Epidermal melanocyte (primary cell): ENCODE measurements at regions not wholly inside any gene's neighbourhood (a gene's known extent, or its start where the extent isn't known, plus 50 kb on each side); places are given as distances from the start of the nearest gene placed in this dataset.
"Not testable (repeated sequence)": the region's sequence is repeated elsewhere in the genome, so short reads cannot be mapped to it uniquely, and the experiment has no call there.

Source experiments
- DNase-seq: peaks from one replicate; pipeline ENCODE4 v3.0.0; 2011; ENCODE audit warnings: low spot score; ENCODE audit not compliant: insufficient read length

DNA sequence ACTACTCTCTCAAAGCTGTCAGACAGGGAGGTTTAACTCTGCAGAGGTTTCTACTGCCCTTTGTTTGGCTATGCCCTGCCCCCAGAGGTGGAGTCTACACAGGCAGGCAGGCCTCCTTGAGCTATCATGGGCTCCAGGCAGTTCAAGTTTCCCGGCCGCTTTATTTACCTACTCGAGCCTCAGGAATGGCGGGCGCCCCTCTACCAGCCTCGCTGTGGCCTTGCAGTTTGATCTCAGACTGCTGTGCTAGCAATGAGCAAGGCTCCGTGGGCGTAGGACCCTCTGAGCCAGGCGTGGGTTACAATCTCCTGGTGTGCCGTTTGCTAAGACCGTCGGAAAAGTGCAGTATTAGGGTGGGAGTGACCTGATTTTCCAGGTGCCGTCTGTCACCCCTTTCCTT, 124.3 kb downstream of the PTCHD1 start:
- DNase-seq = not testable (repeated sequence)

DNA sequence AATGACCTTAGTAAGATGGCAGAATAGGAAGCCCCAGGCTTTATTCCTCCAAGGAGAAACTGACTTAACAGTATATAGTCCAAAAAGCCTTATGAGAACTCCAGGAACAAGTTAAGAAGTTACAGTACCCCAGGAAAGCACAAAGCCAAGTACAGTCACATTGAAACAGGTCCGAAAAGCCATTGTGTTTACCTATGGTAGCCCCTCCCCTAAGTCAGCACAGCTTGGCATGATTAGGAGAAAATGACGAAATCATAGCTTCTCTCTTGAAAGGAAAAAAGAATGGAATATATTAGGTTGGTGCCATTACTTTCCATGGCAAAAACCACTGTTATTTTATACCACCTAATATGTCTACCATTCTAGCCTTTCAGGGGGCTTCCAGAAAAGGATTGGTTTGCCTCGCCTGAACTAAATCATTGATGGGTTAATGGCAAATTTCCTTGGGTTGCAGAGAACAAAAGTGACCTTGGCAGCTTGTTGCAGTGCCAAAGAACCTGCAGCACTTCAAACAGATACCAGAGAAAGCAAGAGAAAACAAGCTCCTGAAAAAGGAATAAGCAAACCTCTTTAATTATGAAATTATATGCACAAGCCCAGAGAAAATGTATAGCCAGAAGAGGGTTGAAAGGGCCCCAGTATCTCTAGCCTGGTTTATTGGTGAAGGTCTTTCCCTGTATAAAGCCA, 130.6 kb downstream of the PTCHD1 start:
- no peak for DNase-seq

DNA sequence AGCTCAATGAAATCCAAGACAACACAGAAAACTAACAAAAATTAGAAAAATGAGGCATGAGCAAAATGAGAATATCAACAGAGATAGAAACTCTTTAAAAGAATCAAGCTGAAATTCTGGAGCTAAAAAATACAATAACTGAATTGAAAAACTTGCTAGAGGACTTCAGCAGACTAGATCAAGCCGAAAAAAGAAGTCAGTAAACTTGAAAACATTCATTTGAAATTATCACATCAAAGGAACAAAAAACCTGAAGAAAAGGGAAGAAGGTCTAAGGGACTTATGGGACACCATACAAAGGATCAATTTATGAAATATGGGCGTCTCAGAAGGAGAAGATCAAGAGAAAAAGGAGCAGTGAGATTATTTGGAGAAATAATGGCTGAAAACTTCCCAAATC, 131.3 kb downstream of the PTCHD1 start:
- no peak for DNase-seq

DNA sequence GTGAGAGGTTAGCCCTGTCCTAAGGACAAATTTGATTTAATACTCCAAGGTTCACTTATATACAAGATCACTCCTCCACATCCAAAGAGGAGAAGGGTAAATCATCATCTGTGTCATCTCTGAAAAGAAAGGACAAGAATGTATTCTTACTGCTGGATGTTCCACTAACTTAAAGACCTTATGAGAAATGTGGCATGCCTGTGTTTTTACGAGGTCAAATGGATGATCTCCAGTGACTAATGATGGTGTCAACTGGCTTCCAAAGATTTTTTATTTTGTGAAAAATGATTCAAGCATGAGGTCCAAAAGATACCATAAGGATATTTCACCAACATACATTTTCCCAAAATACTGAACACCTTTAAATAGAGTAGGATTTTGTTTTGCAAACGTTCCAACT, 143.4 kb downstream of the PTCHD1 start:
- no peak for DNase-seq

DNA sequence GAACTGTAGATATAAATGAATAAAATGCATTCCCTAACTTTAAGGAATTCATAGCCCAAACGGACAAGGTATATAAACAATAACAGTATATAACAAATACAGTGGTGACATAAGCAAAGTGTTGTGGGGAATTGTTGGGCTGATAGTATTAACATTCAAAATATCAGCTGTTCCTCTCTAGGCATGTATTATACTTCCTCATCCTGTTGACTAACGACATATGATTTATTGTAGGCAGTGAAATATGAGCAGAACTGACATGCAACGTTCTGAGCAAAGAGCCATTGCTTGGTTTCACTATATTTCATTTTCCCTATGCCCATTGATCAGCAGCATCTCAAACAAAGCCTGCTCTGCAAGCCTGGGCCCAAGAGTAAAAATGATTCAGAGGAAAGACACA, 143.9 kb downstream of the PTCHD1 start:
- DNase-seq = no peak

DNA sequence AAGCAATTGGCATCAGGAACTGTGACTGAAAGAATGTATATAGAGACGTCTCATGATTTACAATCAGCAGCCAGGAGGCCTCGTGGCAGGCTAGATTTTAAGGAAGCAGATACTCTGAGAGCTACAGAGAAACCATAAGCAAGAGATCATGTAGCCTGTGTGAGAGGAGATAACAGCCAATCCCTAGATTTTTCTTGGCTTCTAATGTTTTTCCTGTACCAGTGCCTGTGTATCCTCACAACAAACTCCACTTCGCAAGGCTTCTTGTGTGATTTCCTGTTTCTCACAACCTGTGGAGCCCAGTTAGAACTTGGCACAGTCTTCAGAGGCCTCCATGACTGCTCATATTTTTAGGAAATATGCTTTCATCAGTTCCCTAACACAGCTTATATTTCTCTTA, 147.9 kb downstream of the PTCHD1 start:
- DNase-seq = no peak

DNA sequence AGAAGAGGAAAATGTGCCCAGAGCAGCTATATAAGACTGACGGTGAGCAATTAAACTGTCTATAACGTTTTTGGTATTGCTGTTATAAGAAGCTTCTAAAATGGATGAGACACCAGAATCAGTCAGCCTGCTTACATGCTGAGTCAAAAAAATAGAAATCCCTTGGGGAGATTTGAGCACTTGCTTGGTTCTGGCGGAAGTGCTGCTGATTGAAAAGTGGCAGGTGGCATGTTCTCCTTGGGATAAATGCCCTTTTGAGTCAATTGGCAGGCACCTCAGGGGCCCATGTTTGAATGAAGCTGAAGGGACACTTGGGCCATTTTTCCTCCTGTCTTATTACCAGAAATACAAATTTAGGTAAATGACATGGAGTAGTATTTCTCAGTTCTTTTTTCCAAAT, 148.7 kb downstream of the PTCHD1 start:
- no peak for DNase-seq

DNA sequence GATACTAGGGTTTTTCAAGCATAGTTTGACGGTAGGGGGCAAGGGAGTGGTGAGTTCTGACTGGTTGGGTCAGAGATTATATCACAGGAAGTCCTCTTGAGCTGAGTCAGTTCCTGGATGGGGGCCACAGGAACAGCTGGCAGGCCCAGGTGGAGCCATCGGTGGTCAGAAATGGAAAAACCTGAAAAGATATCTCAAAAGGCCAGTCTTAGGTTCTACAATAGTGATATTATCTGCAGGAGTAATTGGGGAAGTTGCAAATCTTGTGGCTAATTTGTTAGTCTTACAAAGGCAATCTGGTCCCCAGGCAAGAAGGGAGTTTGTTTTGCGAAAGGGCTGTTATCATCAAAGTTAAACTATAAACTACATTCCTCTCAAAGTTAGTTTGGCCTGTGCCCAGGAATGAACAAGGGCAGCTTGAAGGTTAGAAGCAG, 159.3 kb downstream of the PTCHD1 start:
- DNase-seq = no peak

DNA sequence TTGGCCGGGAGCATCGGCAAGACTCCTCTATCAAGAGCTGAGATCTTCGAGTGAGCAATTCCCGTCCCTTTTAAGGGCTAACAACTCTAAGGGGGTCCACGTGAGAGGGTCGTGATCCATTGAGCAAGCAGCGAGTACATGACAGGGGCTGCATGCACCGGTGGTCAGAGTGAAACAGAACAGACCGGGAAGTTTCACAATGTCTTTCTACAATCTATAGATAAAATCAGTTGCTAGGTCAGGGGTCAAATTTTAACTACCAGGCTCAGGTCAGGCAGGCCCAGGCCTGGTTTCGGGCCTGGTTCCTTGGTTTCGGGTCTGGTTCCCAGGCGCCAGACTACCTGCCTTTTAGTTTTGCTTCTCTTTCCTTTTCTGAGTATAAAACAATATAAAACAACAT, 160.1 kb downstream of the PTCHD1 start:
- DNase-seq = no peak

DNA sequence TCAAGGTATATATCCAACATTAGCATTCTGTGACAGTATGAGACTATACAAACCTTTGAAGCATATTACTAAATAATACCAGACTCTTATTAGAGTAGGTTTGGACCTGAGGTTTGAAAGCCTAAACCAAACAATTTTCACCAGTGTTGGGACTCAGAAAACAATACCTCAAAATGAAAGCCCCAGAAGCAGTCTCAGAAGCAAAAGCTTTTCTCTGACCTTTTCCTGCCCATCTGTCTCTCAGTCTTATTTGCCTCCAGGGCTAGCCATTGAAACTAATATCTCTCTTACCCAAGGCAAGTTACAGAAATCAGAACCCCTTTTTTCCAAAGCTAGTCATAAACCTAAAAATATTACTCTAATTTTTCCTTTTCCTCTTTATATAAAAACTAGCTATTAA, 163.3 kb downstream of the PTCHD1 start:
- DNase-seq = no peak

DNA sequence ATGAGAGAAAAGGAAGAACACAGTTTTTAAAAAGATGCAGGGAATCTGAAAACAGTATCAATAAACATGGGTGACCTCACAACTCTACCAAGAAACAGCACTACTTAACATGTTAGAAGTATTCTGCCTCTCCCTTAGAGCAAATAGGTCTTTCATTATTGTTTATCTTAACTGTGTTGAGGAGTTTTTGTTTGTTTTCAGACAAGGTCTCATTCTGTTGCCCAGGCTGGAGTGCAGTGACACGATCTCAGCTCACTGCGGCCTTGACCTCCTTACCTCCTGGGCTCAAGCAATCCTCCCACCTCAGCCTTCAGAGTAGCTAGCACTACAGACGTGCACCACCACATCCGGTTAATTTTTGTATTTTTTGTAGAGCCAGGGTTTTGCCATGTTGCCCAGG, 165.3 kb upstream of the PRDX4 start:
- DNase-seq = no peak

DNA sequence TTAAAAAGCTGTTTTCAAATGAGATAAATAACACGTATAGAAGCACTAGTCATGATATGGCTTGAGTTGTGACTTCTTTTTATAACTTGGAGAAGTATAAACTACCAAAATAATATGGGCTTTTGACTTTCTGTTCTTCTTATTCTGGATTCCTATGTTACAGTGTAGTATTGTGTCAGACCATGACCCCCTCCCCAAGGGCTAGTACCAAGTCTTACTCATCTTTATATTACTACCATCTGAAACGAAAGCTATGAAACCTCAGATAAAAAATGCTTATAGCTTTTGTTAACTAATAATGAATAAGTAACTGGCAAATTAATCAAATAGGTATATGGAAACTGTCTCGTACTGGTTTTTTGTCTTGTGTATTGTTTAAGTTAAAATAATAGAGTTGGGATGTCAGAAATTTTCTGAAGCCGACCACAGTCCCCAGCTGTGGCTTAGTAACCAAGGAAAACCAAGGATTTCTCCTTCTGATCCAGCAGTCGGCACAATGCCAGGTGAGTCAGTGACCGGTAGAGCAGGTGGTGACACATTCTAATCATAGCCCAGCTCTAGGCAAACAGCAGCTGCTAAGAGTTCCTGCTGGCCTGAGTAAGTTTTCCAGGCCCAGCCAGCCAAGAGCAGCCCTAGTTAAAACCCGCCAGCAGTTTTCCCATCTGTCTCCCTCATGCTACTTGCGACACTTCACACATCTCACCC, 163.3 kb upstream of the PRDX4 start:
- DNase-seq = peak; percentile 17

DNA sequence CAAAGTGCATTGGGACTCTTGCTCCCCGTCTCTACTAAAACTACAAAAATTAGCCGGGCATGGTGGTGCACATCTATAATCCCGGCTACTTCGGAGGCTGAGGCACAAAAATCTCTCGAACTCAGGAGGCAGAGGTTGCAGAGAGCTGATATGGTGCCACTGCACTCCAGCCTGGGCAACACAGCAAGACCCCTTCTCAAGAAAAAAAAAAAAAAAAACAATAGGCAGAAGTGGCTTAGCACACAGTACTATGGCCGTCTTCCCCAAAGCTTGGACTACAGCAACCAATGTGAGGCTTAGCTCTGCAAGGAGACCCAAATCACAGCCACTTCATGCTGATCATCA, 162.8 kb upstream of the PRDX4 start:
- DNase-seq = no peak

DNA sequence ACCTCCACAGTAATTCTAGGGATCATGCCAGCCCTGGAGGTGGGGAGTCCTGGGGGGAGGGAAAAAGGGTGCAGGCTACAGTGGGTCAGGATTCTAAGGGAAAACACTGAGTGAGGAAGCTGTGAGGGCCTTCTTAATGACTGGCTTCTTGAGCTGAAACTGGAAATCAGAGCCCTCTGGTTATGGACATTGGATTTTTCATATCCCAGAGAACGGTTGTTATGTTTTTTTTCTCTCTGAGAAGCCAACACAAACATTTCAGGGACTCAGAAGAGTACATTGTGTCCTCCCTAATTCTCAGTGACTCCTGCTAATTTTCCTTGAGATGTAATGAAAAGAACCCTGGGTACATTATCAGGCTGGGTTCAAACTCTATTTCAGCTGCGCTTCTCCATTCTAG, 162.4 kb upstream of the PRDX4 start:
- DNase-seq = no peak

DNA sequence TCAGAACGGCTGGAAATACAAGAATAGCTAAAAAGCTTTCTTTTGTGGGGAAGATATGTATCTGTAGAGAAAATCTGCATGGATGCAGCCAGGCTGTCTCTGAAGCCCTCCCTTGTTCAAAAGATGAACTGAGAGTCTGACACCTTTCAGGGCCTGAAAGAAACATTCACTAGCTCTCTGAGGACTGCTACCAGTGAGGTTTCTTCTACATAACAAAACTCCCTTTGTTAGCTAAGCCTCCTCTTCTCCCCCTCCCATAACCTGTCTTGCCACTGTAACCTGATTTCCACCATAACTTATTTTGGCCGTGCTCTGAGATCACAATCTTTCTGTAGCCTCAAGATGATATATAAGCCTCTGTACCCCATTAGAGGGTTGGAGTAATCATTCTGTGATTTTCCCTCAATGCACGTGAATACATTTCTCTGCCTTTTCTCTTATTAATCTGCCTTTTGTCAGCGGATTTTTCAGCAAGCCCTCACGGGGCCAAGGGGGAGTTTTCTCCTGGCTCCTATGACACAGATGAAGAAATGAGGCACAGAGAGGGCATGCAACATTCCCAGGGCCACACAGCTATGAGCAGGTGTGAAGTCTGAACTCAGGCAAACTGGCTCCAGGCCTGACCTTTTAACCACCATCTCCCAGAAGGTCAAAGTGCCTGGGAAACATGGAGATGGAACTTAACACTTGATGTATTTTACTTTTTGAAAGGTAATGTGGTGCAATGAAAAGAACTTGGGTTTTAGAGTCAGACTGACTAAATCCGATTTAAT, 161.6 kb upstream of the PRDX4 start:
- no peak for DNase-seq

DNA sequence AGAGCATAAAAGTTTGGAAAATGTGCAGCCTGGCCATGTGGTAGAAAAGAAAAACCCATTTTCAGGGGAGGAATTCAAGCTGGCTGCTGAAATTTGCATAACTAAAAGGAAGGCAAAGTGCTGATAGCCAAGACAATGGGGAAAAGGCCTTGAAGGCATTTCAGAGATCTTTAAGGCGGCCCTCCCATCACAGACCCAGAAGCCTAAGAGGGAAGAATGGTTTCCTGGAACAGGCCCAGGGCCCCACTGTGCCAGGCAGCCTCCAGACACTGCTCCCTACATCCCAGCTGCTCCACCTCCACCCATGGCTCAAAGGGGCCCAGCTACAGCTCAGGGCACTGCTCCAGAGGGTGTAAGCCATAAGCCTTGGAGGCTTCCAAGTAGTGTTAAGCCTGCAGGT, 158.0 kb upstream of the PRDX4 start:
- no peak for DNase-seq

DNA sequence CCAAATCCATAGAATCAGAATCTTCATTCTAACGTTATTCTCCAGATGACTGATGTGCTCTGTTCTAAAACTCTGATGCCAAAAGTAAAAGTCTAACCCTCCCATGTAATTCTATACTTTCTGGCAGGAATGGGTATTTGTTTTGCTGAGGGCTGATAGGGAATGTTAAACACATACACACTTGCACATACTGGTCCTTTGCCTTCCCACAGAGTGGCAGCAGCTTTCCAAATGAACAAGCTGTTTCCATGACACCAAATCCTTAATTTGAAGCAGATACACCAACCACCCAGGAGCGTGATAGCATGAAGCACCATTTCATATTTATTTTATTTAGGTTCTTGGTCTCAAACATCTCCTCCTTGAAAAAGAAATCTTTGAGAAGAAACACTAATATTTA, 155.5 kb upstream of the PRDX4 start:
- no peak for DNase-seq

DNA sequence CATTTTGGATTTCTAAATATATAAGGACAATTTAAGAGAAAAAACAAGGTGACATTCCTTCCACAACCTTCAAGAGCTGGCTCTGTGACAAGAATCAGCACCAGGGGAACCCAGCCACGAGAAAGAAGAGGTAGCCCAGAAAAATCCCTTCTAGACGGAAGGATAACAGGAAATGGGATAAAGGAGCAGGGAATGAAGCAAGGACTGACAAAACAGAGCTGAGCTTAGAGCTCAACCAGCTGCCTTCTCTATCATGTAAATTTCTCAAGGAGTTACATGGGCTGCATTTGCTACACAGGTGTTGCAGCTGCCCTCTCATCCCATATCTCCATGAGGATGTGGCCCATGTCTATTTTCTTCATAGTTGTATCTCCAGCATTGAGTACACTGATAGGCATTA, 154.2 kb upstream of the PRDX4 start:
- DNase-seq = no peak

DNA sequence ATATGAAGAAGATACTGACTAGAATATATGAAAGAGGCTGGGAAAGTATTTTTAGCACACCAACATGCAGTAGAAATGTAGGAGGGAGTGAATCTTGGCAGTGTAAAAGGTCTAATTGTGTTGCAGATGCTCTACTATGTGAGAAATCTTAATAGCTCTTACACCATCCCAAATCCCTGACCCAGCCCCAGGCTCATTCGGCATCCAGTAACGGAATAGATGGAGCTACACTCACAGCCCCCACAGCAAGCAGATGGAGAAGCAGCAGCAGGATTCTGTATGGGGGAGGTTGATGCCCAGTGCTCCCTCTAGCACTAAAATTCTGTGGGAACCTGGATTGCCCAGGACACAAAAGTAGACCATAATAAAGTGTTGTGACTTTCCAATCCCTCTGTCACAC, 153.2 kb upstream of the PRDX4 start:
- DNase-seq = no peak

DNA sequence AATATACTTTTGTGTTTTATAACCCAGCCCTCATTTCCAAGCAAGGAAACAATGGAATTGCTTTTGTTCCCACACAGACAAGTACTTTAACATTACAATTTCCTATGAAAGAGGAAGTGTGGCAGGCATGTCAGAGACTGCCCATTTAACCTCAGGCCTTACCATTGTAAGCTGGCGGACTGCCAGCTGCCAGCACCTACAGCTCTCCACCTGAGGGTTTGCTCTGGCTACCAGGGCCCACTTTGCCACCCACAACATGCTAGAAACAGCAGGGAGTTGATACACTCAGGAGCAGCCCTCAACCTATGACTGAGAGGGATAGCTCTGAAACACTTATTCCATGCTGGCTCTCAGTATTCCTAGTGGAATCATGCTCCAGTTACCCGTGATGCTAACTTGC, 152.3 kb upstream of the PRDX4 start:
- DNase-seq = no peak

DNA sequence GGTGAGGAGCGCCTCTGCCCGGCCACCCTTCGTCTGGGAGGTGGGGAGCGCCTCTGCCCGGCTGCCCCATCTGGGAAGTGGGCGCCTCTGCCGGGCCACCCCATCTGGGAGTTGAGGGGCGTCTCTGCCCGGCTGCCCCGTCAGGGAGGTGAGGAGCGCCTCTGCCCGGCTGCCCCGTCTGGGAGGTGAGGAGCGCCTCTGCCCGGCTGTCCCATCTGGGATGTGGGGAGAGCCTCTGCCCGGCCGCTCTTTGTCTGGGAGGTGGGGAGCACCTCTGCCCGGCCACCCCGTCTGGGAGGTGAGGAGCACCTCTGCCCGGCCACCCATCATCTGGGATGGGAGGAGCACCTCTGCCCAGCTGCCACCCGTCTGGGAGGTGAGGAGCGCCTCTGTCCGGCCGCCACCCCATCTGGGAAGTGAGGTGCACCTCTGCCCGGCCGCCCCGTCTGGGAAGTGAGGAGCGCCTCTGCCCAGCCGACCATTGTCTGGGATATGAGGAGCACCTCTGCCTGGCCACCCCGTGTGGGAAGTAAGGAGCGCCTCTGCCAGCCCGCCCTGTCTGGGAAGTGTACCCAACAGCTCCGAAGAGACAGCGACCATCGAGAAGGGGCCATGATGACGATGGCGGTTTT, 144.2 kb upstream of the PRDX4 start:
- DNase-seq = not testable (repeated sequence)

DNA sequence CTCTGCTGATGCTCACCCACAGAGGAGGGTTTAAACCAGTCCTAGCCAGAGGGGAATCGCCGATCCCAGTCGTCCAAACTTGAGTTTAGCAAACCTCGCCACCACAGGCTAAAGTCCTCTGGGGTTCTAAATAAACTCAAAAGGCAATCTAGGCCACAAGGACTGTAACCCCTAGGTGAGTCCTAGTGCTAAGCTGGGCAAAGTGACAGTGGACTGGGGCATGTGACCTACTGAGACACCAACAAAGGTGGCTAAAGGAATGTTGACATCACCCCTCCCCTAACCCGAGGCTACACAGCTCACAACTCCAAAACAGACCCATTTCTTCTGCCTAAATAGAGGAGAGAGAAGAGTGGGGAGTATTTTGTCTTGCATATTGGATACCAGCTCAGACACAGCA, 142.8 kb upstream of the PRDX4 start:
- no peak for DNase-seq
